HG03432 (cell line): ENCODE measurements at regions not wholly inside any gene's neighbourhood (a gene's known extent, or its start where the extent isn't known, plus 50 kb on each side); places are given as distances from the start of the nearest gene placed in this dataset.

Experiments used
- ATAC-seq: cut with Tn5 transposase; IDR thresholded peaks from one replicate; pipeline ENCODE4 v1.9.1; 2021; ENCODE audit warnings: mild to moderate bottlenecking, moderate library complexity; ENCODE audit not compliant: unreplicated experiment

- no peak for ATAC-seq
These were observed 412.7 kb upstream of the BRINP1 start for GRCh38 chr9:119781886-119782285.

GRCh38 chr9:119775410-119775809 is 406.2 kb upstream of the BRINP1 start:
- no peak for ATAC-seq

- ATAC-seq, result no peak
These were observed 404.6 kb upstream of the BRINP1 start for GRCh38 chr9:119773823-119774222.

DNA sequence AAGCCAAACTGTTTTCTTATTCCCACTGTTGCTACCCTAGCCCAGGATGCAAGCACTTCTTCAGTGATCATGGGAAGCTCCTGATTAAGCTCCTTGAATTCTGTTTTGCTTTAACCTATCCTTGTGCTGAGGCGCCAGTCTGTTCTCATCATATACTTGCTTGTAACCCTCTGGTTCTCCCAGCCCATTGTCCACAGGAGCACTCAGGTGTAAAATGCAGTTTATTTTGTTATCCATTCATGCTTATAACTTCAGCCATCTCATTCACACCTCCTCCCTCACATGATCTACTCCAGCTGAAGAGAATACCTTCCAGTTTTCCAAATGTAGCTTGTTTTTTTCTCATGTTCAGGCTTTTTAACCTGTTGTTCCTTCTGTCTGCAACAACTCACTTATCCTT is 402.1 kb upstream of the BRINP1 start:
- no peak for ATAC-seq

- ATAC-seq, result no peak
These were observed 399.0 kb upstream of the BRINP1 start for GRCh38 chr9:119768266-119768665.

DNA sequence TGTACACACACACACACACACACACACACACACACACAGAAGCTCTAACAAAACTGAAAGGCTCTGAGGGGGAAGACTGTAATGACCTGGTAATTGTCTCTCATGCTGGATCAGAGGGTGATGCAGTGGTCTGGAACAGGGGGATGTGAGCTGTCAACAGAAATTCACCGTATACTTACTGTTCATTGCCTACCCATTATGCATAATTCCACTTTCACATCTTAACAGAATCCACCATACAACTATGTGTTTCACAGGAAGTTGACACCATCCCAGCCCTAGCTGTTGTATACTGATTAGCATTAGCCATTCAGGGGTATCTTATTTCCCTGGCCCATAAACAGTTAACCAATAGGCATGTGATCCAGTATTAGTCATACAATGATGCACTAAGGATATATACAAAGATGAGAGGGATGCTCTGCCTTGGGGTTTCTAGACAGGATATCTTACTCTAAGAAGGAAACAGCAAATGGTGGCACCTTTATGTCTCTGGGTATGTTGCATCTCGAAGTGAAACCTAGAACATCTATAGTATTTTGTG is 396.5 kb upstream of the BRINP1 start:
- no peak for ATAC-seq

- ATAC-seq, result no peak
These were observed 394.0 kb upstream of the BRINP1 start for GRCh38 chr9:119763260-119763659.

- no peak for ATAC-seq
These were observed 392.6 kb upstream of the BRINP1 start for GRCh38 chr9:119761812-119762211.

- ATAC-seq, result no peak
These were observed 389.8 kb upstream of the BRINP1 start for GRCh38 chr9:119758990-119759389.

DNA sequence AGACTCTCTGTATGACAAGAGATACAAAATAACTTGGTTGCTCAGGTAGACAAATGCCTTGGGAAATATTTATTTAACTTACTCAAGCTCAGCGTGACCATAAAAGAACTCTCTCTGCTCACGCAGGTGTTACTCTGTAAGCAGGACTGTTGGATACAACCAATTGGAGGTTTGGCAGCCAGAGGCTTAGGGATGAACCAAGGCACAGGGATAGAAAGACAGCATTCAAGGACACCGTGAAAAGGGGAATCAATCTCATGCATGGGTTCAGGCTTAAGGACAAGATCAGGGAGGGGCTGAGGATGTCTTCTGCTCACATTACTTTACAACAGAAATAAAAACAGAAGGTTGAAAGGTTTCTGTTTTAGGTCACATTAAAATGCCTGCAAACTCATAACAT is 389.0 kb upstream of the BRINP1 start:
- ATAC-seq, result no peak

DNA sequence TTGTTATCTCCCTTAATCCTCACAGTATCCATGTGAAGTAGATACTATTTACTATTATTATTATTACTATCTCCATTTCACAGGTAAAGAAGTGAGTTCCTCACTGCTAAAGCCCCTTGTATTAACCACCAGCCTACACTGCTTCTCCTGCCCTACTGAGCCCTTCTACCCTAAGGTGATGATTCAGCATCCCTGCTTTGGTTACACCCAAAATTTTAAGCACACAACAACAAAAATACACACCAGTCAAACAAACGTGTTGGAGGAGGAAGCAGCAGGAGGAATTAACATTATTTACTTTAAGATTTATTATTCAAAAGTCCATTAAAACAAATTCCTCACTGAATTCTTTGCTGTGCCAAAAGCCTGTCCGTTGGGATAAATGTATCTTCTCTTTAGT is 370.2 kb upstream of the BRINP1 start:
- ATAC-seq, result no peak

DNA sequence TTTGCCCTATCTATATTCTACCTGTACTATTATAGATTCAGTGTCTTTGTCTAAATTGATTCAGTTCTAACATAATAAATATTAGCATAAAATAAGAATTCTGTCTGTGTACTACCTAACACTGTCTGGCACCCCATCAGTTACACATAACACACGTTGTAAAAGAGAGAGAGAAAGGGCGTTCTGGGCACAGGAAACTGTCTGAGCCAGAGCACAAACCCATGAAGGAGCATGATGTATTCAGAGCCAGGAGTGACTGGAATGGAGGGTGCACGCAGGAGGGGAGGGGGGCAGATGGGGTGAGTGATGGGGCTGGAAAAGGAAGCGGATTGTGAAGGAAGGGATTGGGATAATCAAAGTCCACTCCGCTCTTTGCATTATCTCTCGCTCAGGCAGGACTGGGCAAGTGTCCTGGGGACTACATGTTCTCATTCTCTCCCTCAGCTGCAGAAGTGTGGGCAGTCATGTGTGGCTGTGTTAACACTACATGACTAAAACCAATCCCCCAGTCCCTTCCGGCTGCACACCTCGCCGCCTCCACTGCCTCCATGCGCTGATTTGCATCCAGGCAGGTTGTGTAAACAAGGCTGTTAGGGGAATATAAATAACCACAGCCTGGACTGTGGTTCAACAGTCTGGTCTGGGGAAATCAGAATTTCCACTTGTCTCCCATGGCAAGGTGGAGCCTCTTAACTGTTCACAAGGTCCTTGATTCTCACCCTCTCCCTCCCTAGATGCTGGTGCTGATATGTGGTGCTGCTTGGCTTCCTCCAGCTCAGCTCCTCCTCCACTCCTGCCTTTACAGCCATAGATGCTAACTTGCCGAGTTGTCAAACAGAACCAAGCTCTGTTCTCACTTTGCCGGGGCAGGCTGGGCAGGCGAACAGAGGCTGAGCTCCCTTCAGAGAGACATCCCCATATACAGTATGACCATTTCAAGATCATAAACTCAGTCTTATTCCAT is 367.5 kb upstream of the BRINP1 start:
- ATAC-seq, result peak; percentile 100

DNA sequence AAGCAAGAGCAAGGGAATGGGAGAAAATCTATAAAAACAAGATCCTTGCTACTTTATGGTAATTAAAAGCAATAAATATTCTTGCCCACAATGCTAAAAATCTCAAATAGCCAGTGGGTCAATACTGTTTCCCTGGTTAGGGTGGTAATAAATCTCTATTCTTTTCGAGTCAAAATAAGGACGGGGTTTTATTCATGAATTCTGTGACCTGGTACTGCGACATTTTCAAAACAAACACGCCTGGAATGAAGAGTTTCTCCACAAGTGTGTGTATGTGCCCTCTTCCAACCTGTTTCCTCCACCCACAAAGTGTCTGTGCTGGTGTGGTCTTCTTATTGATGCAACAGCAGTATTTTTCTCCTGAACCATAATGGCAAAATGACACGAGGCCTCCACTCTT is 358.8 kb upstream of the BRINP1 start:
- ATAC-seq, result no peak

- ATAC-seq, result no peak
These were observed 356.8 kb upstream of the BRINP1 start for GRCh38 chr9:119726035-119726434.

DNA sequence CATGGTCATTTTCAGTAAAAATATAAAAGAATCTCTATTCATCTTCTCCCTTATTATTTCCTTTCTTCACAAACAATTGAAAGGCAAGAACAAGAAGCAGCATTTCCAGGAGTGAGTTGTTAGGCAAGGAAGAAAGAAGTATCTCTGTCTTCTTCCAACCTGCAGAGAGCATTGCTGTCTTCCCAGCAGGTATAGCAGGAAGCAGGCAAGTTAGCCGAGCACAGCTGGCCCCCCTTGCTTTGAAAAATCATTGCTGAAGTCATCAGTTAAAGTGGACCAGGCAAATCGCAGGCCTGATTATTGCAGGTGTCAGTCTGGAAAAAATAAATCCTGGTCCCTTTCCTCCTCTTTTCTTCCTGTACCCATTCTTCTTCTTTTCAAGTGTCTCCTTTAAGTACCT is 353.1 kb upstream of the BRINP1 start:
- no peak for ATAC-seq

GRCh38 chr9:119712325-119712724 is 343.1 kb upstream of the BRINP1 start:
- ATAC-seq, result no peak

- ATAC-seq, result no peak
These were observed 340.2 kb upstream of the BRINP1 start for GRCh38 chr9:119709431-119709830.

- ATAC-seq, result no peak
These were observed 338.1 kb upstream of the BRINP1 start for GRCh38 chr9:119707228-119707845.

GRCh38 chr9:119701651-119702050 is 332.4 kb upstream of the BRINP1 start:
- no peak for ATAC-seq

GRCh38 chr9:119698535-119698934 is 329.3 kb upstream of the BRINP1 start:
- no peak for ATAC-seq

DNA sequence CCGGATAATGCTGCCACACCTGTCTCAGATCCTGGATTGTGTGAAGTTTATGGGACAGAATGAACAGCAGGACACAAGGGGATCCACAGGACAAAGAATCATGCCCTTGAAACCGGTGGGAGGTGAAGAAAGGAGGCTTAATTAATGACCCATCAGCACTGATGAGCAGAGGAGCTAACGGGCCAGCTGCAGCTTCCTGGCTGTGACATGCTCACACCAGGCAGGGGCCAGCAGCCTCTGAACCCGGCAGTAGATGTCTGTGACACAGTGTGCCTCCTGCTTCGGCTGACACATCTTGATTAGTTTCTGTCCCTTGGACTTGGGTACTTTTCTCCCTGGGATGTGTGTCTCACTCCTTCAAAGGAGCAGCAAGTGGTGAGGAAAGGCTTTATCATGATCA is 328.8 kb upstream of the BRINP1 start:
- no peak for ATAC-seq

DNA sequence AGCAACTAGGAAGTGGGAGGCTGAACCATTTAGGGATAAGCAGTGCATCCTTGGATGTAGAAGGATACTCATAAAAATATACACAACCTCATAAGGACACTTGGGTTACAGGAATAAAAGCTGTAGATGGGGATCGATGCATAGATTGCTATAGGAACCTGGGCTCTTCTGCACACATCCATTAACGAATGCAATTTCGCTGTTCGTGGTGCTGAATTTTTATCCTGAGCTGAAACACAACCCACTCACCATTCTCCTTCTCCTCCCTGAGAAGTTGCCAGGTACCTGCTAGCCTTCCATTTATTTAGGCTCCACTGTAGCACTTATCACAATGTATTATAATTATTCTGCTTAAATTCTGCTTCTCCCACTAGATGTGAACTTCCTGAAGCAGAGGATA is 320.6 kb upstream of the BRINP1 start:
- no peak for ATAC-seq
